HG02938 (cell line): ENCODE measurements at regions not wholly inside any gene's neighbourhood (a gene's known extent, or its start where the extent isn't known, plus 50 kb on each side); places are given as distances from the start of the nearest gene placed in this dataset.

ENCODE experiments used
- ATAC-seq: cut with Tn5 transposase; IDR thresholded peaks from one replicate; pipeline ENCODE4 v1.9.1; 2021; ENCODE audit warnings: mild to moderate bottlenecking, moderate library complexity; ENCODE audit not compliant: unreplicated experiment

- ATAC-seq: no peak
These were observed 246.6 kb upstream of the CRY1 start for GRCh38 chr12:107339932-107340331.

- ATAC-seq: no peak
These were observed 247.5 kb upstream of the CRY1 start for GRCh38 chr12:107340898-107341297.

GRCh38 chr12:107344035-107344808, 250.9 kb upstream of the CRY1 start:
- no peak for ATAC-seq

- ATAC-seq: no peak
These were observed 253.9 kb upstream of the CRY1 start for GRCh38 chr12:107347261-107347660.

GRCh38 chr12:107349008-107349747, 255.8 kb upstream of the CRY1 start:
- no peak for ATAC-seq

- no peak for ATAC-seq
These were observed 256.5 kb upstream of the CRY1 start for GRCh38 chr12:107349839-107350238.

- ATAC-seq: no peak
These were observed 257.8 kb upstream of the CRY1 start for GRCh38 chr12:107351109-107351508.

- no peak for ATAC-seq
These were observed 258.4 kb upstream of the CRY1 start for GRCh38 chr12:107351713-107352112.

GRCh38 chr12:107352347-107353081, 259.2 kb upstream of the CRY1 start:
- no peak for ATAC-seq

GRCh38 chr12:107353312-107353711, 260.0 kb upstream of the CRY1 start:
- ATAC-seq: no peak

- no peak for ATAC-seq
These were observed 261.7 kb upstream of the CRY1 start for GRCh38 chr12:107355004-107355565.

- ATAC-seq: no peak
These were observed 262.3 kb upstream of the CRY1 start for GRCh38 chr12:107355612-107356011.

- no peak for ATAC-seq
These were observed 263.1 kb upstream of the CRY1 start for GRCh38 chr12:107356266-107356936.

GRCh38 chr12:107356937-107357295, 263.6 kb upstream of the CRY1 start:
- no peak for ATAC-seq

GRCh38 chr12:107359382-107359781, 266.0 kb upstream of the CRY1 start:
- no peak for ATAC-seq

- no peak for ATAC-seq
These were observed 266.7 kb upstream of the CRY1 start for GRCh38 chr12:107360033-107360432.

- ATAC-seq: no peak
These were observed 267.1 kb upstream of the CRY1 start for GRCh38 chr12:107360482-107360881.

GRCh38 chr12:107361970-107362369, 268.6 kb upstream of the CRY1 start:
- no peak for ATAC-seq

- ATAC-seq: no peak
These were observed 269.6 kb upstream of the CRY1 start for GRCh38 chr12:107362960-107363359.

GRCh38 chr12:107364875-107365518, 271.6 kb upstream of the CRY1 start:
- ATAC-seq: no peak
